G401.6 (cell line): ENCODE measurements at regions not wholly inside any gene's neighbourhood (a gene's known extent, or its start where the extent isn't known, plus 50 kb on each side); places are given as distances from the start of the nearest gene placed in this dataset.
"Not testable (repeated sequence)": the region's sequence is repeated elsewhere in the genome, so short reads cannot be mapped to it uniquely, and the experiment has no call there.

Experiments
- FAIRE-seq: peaks from 2 replicates; lab custom pipeline; 2012; peaks lifted over from hg19 to GRCh38; lab: Jason Lieb, UNC

- no peak for FAIRE-seq
Measured at GRCh38 chr4:188665491-188666457, 526.5 kb downstream of the TRIML1 start.

GRCh38 chr4:188678691-188679090 is 539.5 kb downstream of the TRIML1 start:
- not testable (repeated sequence) for FAIRE-seq

- no peak for FAIRE-seq
Measured at GRCh38 chr4:188680004-188680666, 540.9 kb downstream of the TRIML1 start.

GRCh38 chr4:188680667-188681063 is 541.4 kb downstream of the TRIML1 start:
- no peak for FAIRE-seq

- FAIRE-seq: no peak
Measured at GRCh38 chr4:188682321-188682720, 543.1 kb downstream of the TRIML1 start.

- FAIRE-seq: no peak
Measured at GRCh38 chr4:188683571-188683970, 544.3 kb downstream of the TRIML1 start.

- FAIRE-seq: no peak
Measured at GRCh38 chr4:188688956-188689355, 549.7 kb downstream of the TRIML1 start.

GRCh38 chr4:188691811-188692210 is 552.6 kb downstream of the TRIML1 start:
- no peak for FAIRE-seq

GRCh38 chr4:188695261-188695660 is 556.0 kb downstream of the TRIML1 start:
- FAIRE-seq: no peak

GRCh38 chr4:188697243-188697642 is 558.0 kb downstream of the TRIML1 start:
- FAIRE-seq: no peak

GRCh38 chr4:188701952-188702351 is 562.7 kb downstream of the TRIML1 start:
- FAIRE-seq: no peak

GRCh38 chr4:188704288-188704687 is 565.0 kb downstream of the TRIML1 start:
- no peak for FAIRE-seq

- no peak for FAIRE-seq
Measured at GRCh38 chr4:188707036-188707435, 567.8 kb downstream of the TRIML1 start.

- no peak for FAIRE-seq
Measured at GRCh38 chr4:188714501-188714900, 575.3 kb downstream of the TRIML1 start.

- no peak for FAIRE-seq
Measured at GRCh38 chr4:188714907-188715306, 575.7 kb downstream of the TRIML1 start.

- FAIRE-seq: no peak
Measured at GRCh38 chr4:188717661-188718060, 578.4 kb downstream of the TRIML1 start.

- no peak for FAIRE-seq
Measured at GRCh38 chr4:188719794-188720193, 580.6 kb downstream of the TRIML1 start.

GRCh38 chr4:188722911-188723310 is 583.7 kb downstream of the TRIML1 start:
- no peak for FAIRE-seq

GRCh38 chr4:188727746-188728145 is 588.5 kb downstream of the TRIML1 start:
- FAIRE-seq: no peak

- FAIRE-seq: no peak
Measured at GRCh38 chr4:188728359-188728758, 589.1 kb downstream of the TRIML1 start.

- no peak for FAIRE-seq
Measured at GRCh38 chr4:188732131-188732530, 592.9 kb downstream of the TRIML1 start.

- no peak for FAIRE-seq
Measured at GRCh38 chr4:188735082-188735481, 595.8 kb downstream of the TRIML1 start.

- no peak for FAIRE-seq
Measured at GRCh38 chr4:188737251-188738002, 598.2 kb downstream of the TRIML1 start.
